Activated T-cell treated with anti-CD3 and anti-CD28 coated beads for 24 hours (primary cell): ENCODE measurements at regions not wholly inside any gene's neighbourhood (a gene's known extent, or its start where the extent isn't known, plus 50 kb on each side); places are given as distances from the start of the nearest gene placed in this dataset.
"Not testable (repeated sequence)": the region's sequence is repeated elsewhere in the genome, so short reads cannot be mapped to it uniquely, and the experiment has no call there.

Experiments used
- DNase-seq: peaks from one replicate; pipeline ENCODE4 v3.0.0-alpha.2; 2020; ENCODE audit warnings: low read depth

GRCh38 chr12:46669720-46670119 lies 156.1 kb downstream of the SLC38A4 start:
- no peak for DNase-seq

GRCh38 chr12:46667551-46667950 lies 158.2 kb downstream of the SLC38A4 start:
- no peak for DNase-seq

- peak; percentile 13 for DNase-seq
Observed at GRCh38 chr12:46664761-46665287, 161.0 kb downstream of the SLC38A4 start.

- DNase-seq, result no peak
Observed at GRCh38 chr12:46663318-46663717, 162.5 kb downstream of the SLC38A4 start.

GRCh38 chr12:46661110-46661845 lies 164.5 kb downstream of the SLC38A4 start:
- DNase-seq, result no peak

GRCh38 chr12:46660719-46661109 lies 165.1 kb downstream of the SLC38A4 start:
- no peak for DNase-seq

- DNase-seq, result no peak
Observed at GRCh38 chr12:46660276-46660675, 165.5 kb downstream of the SLC38A4 start.

GRCh38 chr12:46659824-46660223 lies 166.0 kb downstream of the SLC38A4 start:
- no peak for DNase-seq

GRCh38 chr12:46659032-46659650 lies 166.7 kb downstream of the SLC38A4 start:
- DNase-seq, result no peak

GRCh38 chr12:46657453-46658411 lies 168.1 kb downstream of the SLC38A4 start:
- DNase-seq, result no peak

GRCh38 chr12:46655984-46656383 lies 169.8 kb downstream of the SLC38A4 start:
- not testable (repeated sequence) for DNase-seq

- DNase-seq, result no peak
Observed at GRCh38 chr12:46653311-46653710, 172.5 kb downstream of the SLC38A4 start.

GRCh38 chr12:46652692-46653091 lies 173.1 kb downstream of the SLC38A4 start:
- DNase-seq, result no peak

- no peak for DNase-seq
Observed at GRCh38 chr12:46650688-46651087, 175.1 kb downstream of the SLC38A4 start.

GRCh38 chr12:46649433-46649832 lies 176.4 kb downstream of the SLC38A4 start:
- DNase-seq, result no peak

- no peak for DNase-seq
Observed at GRCh38 chr12:46647034-46647433, 178.8 kb downstream of the SLC38A4 start.

- DNase-seq, result not testable (repeated sequence)
Observed at GRCh38 chr12:46641649-46642048, 184.1 kb downstream of the SLC38A4 start.

- no peak for DNase-seq
Observed at GRCh38 chr12:46635818-46636217, 190.0 kb downstream of the SLC38A4 start.

GRCh38 chr12:46629331-46630229 lies 196.2 kb downstream of the SLC38A4 start:
- DNase-seq, result no peak

GRCh38 chr12:46628176-46628575 lies 197.6 kb downstream of the SLC38A4 start:
- DNase-seq, result no peak

GRCh38 chr12:46627686-46628085 lies 198.1 kb downstream of the SLC38A4 start:
- no peak for DNase-seq
